ENCODE measurements at regions not wholly inside any gene's neighbourhood (a gene's known extent, or its start where the extent isn't known, plus 50 kb on each side); places are given as distances from the start of the nearest gene placed in this dataset.
"Not testable (repeated sequence)": the region's sequence is repeated elsewhere in the genome, so short reads cannot be mapped to it uniquely, and the experiment has no call there.

DNA sequence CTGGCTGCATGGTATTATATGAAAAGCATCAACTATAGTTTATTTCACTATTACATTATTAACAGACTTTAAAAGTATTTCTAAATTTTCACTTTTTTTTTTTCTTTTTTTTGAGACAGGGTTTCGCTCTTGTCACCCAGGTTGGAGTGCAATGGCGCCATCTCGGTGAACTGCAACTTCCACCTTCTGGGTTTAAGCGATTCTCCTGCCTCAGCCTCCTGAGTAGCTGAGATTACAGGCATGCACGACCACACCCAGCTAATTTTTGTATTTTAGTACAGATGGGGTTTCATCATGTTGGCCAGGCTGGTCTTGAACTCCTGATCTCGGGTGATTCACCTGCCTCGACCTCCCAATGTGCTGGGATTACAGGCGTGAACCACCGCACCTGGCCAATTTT lies 115.4 kb upstream of the SPOPL start:
- 0 out of 2 replicates have a peak, but pooled peaks have one; percentile 25 for TF ChIP-seq CTCF (conservative IDR thresholded peaks at IDR 0.05; ENCODE audit: low read depth, low read length)
- not testable (repeated sequence) for TF ChIP-seq EZH2 (IDR thresholded peaks at IDR 0.05; ENCODE audit: borderline replicate concordance, low read depth, low read length, poor library complexity, severe bottlenecking)
